Right atrium auricular region (tissue), 2 donors: ENCODE measurements at regions not wholly inside any gene's neighbourhood (a gene's known extent, or its start where the extent isn't known, plus 50 kb on each side); places are given as distances from the start of the nearest gene placed in this dataset.

ENCODE experiments used
- DNase-seq: peaks from one replicate; pipeline ENCODE4 v3.0.0-alpha.2; 2019; ENCODE audit warnings: low spot score
- H3K27ac ChIP-seq, 2 donors: fragments of 200-600 bp; sonication (generic); 1 replicate in 1 of 2; 2 replicates in 1 of 2; pipeline ENCODE4 v1.5.1; 2016 to 2019
- H3K27me3 ChIP-seq, 2 donors: fragments of 200-600 bp; sonication (generic); one replicate each; pipeline versions ENCODE4 v1.5.1 to v1.6.0; 2017 to 2019
- H3K36me3 ChIP-seq: fragments of 200-600 bp; sonication (generic); one replicate; pipeline ENCODE4 v1.5.1; 2016
- H3K4me1 ChIP-seq, 2 donors: fragments of 200-600 bp; sonication (generic); one replicate each; pipeline versions ENCODE4 v1.5.1 to v1.6.0; 2017 to 2019
- H3K4me3 ChIP-seq, 2 donors: fragments of 200-600 bp; sonication (generic); 1 replicate in 1 of 2; 2 replicates in 1 of 2; pipeline ENCODE4 v1.5.1; 2017 to 2019; ENCODE audit warnings: mild to moderate bottlenecking in 1 of 2, moderate library complexity in 1 of 2
- H3K9me3 ChIP-seq, 2 donors: fragments of 200-600 bp; sonication (generic); one replicate each; pipeline ENCODE4 v1.5.1; 2019
- TF ChIP-seq, protein P1 (sequence below), 2 donors: fragments of 200-600 bp; sonication (generic); IDR thresholded peaks; one replicate each; pipeline ENCODE4 v1.5.1; 2019; ENCODE audit warnings: antibody characterized with exemption in 2 of 2

GRCh38 chr1:90206260-90206659 is 211.3 kb downstream of the ZNF326 start:
- Histone ChIP-seq H3K9me3 (no peaks in the 10 kb centered on the region), H3K27ac (no peak overlapping the region), H3K4me1 (no peaks in the 10 kb centered on the region), H3K36me3 (no peaks in the 10 kb centered on the region), H3K4me3 (no peak overlapping the region), H3K27me3 (no peaks in the 10 kb centered on the region)
- DNase-seq = no peak
- TF ChIP-seq, protein P1, sequence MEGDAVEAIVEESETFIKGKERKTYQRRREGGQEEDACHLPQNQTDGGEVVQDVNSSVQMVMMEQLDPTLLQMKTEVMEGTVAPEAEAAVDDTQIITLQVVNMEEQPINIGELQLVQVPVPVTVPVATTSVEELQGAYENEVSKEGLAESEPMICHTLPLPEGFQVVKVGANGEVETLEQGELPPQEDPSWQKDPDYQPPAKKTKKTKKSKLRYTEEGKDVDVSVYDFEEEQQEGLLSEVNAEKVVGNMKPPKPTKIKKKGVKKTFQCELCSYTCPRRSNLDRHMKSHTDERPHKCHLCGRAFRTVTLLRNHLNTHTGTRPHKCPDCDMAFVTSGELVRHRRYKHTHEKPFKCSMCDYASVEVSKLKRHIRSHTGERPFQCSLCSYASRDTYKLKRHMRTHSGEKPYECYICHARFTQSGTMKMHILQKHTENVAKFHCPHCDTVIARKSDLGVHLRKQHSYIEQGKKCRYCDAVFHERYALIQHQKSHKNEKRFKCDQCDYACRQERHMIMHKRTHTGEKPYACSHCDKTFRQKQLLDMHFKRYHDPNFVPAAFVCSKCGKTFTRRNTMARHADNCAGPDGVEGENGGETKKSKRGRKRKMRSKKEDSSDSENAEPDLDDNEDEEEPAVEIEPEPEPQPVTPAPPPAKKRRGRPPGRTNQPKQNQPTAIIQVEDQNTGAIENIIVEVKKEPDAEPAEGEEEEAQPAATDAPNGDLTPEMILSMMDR (IDR thresholded peaks at IDR 0.05) = no peak

GRCh38 chr1:90204780-90205179 is 209.9 kb downstream of the ZNF326 start:
- no peaks in the 10 kb centered on the region for H3K36me3 ChIP-seq
- no peak overlapping the region for H3K4me3 ChIP-seq
- TF ChIP-seq, protein P1 (IDR thresholded peaks at IDR 0.05) = no peak
- no peak overlapping the region for H3K27ac ChIP-seq
- no peaks in the 10 kb centered on the region for H3K4me1 ChIP-seq
- DNase-seq = no peak
- H3K9me3 ChIP-seq = no peaks in the 10 kb centered on the region
- H3K27me3 ChIP-seq = no peaks in the 10 kb centered on the region

DNA sequence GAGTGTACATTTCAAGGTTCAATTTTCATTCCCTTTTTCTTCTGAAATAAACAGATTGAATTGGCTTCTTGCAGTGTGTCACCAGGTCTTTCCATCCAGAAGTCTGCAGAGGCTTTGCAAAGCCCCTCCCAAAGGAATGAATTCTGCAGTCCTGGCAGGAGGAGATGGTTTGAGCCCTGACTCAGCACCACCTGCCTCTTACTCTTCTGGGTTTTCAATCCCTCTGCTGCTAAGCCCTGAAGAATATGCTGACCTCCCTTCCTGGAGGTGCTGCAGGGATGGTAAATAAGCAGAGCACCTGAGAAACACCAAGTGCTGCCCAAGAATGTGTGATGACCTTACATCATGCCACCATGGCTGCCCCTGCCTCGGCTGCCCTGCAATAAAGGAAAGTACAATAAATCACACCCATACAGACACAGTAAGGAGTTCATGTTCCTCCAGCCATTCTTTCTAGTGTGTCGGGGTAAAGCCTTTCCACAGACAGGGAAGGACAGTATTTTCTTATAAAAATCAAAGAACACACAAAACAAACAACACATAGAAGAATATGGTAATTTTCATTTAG is 209.2 kb downstream of the ZNF326 start:
- TF ChIP-seq, protein P1 (IDR thresholded peaks at IDR 0.05) = no peak
- Histone ChIP-seq H3K27ac (no peak overlapping the region), H3K27me3 (no peaks in the 10 kb centered on the region)

GRCh38 chr1:90201467-90202358 is 206.8 kb downstream of the ZNF326 start:
- Histone ChIP-seq H3K36me3 (no peaks in the 10 kb centered on the region), H3K27me3 (no peaks in the 10 kb centered on the region), H3K4me1 (no peaks in the 10 kb centered on the region), H3K4me3 (no peak overlapping the region), H3K27ac (no peak overlapping the region), H3K9me3 (no peaks in the 10 kb centered on the region)
- TF ChIP-seq, protein P1 (IDR thresholded peaks at IDR 0.05) = no peak
- DNase-seq = no peak

More for the DNA sequence above, 209.2 kb downstream of the ZNF326 start:
- Histone ChIP-seq H3K4me3 (no peak overlapping the region), H3K9me3 (no peaks in the 10 kb centered on the region), H3K36me3 (no peaks in the 10 kb centered on the region), H3K4me1 (no peaks in the 10 kb centered on the region)
- no peak for DNase-seq

DNA sequence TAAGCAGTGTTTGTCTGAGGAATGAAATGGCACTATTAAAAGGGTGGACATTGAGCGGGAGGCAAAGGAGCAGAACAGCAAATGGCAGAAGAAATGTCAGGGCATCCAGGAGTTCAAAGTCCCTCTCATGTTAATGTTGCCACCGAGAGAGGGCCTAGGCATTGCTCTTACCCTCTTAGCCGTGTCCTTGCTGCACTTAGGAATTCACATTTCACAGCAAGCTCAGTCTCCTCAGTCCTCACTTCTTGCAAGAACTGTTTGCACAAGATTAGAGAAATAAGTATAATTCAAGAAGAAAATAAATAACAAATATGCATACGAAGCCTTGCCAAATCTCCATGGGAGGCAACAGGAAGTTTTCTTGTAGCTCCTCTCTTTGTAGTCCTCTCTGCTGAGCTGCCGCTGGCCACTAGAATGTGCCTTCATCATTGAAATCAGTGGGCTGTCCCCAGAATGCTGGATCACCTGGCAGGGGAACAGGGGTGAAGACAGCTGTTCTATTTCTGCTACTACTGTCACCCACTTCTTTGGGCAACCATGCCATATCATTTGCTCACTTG is 205.8 kb downstream of the ZNF326 start:
- Histone ChIP-seq H3K9me3 (no peaks in the 10 kb centered on the region), H3K27ac (no peak overlapping the region), H3K4me1 (no peaks in the 10 kb centered on the region), H3K27me3 (no peaks in the 10 kb centered on the region), H3K36me3 (no peaks in the 10 kb centered on the region), H3K4me3 (no peak overlapping the region)
- DNase-seq = no peak
- TF ChIP-seq, protein P1 (IDR thresholded peaks at IDR 0.05) = no peak
